ENCODE measurements at regions not wholly inside any gene's neighbourhood (a gene's known extent, or its start where the extent isn't known, plus 50 kb on each side); places are given as distances from the start of the nearest gene placed in this dataset.

DNA sequence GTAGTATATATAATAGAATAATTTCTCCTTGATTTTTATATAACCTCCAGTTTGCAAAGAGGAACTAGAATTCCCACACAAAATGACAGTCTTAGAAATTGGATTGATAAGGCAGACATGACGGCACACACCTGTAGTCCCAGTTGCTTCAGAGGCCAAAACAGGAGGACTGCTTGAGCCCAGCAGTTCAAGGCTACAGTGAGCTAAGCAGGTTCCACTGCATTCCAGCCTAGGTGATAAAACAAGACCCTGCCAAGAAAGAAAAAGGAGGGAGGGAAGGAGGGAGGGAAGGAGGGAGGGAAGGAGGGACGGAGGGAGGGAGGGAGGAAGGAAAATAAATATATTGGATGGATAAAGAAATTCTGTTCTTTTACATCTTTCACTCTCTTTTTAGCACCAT is 77.6 kb upstream of the SASH1 start:
- no peak for DNase-seq

DNA sequence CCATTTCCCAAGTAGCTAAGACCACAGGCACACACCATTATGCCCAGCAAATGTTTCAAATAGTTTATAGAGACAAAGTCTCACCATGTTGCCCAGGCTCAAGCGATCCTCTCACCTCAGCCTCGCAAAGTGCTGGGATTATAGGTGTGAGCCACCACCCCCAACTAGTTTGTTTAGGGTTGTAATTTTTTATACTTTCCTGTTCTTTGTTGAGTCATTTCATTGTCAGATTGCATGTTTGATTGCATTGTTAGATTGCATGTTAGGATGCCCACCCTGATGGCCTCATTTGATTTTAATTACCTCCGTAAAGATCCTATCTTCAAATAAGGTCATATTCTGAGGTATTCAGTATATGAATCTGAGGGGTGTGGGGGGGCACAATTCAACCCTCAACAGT is 73.3 kb upstream of the SASH1 start:
- no peak for DNase-seq

DNA sequence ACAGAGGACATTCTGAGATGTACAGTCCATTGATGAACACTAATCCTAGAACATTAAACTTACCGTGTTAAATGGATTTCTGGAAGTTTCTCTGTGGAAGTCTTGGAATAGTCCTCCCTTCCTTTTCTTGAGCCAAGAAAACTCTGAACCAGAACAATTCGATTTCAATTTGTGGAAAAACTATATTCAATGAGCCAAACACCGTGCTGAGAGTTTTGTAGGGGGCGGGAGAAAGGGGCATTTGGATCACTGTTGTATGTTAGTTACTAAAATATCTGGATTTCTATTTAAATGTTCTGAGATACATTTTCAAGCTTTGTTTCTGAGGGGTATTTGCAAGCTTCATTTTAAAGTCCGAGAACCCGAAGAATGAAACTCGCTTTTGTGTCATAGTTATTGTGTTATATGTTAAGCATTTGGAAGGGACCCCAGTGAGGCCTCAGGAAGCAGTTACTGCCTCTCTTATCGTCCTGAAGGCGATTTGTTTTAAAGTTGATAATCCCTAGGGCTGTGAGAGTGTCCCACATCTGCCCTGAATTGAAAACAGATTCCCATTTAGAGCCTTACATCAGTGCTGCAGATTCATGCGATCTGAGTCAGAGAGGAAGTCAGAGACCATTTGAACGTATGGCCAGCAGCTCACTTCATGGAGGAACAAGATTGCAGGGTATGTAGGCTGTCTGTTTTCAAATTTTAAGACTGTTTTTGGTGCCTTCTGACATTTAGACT is 70.8 kb upstream of the SASH1 start:
- DNase-seq: no peak

DNA sequence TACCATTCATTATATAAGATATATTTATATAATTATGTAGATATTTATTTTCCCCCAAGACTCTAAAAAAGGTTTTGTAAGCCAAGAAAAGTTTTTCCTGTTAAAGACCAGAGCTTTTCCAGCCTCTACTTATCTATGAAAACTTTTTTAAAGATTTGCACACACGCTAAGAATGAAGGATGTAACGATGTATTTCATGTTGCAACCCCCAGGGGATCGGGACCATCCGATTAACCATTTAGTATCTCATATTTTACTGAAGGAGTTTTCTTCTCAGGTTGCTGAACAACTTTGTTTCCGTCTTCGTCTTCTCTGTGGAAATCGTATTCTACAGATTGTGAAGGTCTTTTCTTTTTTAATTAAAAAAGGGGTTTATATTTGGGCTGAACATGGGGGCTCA is 70.0 kb upstream of the SASH1 start:
- no peak for DNase-seq

DNA sequence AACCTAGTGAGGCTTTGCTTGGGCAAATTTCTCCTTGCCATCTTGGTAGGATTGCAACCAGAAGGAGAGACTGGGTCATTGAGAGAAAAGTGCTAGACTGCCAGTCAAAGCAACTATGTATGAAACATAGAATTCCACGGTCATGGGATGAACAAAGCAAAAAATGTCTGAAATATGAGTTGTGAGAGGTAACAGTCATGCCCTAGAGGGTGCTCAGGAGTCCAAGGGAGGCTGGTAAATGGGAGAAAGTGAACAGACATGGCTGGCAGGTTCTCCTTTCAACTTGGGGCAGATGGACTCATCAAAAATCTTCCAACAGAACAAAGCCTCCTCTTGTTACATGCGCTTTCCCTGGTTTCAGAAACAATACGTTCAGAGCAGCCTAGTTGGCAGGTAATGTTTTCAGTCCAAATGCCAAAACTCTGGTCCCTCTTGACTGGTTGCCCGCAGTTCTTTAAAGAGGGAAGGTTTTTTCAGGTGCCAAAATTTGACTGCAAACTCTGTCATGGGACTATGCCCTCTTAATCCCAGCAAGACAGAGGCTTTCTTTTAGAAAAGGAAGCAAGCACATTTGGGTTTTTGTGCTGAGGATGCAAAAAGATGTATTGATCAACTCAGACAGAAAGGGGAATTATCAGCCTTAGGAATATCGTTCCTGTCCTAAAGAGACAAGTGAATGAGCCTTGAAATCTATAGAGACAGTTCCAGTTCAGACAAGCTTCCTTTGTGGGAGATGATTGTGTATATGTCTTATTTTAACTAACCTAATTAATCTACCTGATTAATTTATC is 68.5 kb upstream of the SASH1 start:
- no peak for DNase-seq

DNA sequence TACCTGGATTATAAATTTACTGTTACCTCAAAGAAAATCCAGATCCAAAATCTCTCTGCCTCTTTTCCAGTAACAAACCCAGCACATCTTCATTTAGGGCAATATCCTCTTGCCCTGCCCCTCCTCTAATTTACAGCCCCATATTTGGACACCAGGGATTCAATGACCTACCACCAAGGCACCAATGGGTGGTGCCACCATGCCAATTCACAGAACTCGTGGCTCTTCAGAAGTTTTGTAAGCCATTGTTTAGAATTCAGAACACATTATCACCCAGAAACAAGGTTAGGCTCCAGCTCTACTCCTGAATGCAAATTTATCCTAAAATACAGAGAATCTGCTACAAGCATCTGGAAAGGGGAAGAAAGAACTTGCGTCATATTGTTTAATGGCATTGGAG is 67.8 kb upstream of the SASH1 start:
- DNase-seq: no peak

DNA sequence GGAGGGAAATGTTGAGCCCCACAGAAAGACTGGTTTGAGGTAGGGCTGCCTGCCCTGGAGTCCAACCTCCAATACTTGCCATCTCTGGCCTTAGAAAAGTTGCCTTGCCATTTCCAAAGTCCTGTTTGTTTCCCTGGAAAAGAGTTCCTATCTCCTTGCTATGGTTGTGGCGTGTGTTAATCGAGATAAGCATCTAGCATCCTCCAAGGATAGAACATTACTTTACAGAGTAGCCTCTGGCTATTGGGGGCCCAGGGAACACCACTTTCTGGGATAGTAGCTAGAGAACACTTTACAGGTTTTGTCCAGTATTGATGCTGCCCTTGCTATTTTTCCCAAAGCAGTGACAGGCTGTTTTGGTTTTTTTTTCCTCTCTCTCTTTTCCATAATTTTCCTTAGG is 57.4 kb upstream of the SASH1 start:
- no peak for DNase-seq

DNA sequence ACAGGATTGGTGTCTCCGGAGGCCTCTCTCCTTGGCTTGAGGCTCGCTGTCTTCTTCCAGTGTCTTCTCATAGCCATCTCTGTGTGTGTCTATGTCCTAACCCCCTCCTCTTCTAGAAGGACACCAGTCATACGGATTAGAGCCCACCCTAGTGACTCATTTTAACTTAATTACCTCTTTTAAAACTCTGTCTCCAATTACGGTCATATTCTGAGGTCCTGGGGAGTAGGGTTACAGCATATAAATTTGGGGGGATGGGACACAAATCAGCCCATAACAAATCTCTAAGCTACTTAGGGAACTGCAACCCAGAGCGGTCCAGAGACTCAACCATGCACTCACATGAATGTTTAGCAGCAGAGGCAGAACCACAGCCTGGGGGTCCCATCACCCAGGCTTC is 56.1 kb upstream of the SASH1 start:
- DNase-seq: no peak

DNA sequence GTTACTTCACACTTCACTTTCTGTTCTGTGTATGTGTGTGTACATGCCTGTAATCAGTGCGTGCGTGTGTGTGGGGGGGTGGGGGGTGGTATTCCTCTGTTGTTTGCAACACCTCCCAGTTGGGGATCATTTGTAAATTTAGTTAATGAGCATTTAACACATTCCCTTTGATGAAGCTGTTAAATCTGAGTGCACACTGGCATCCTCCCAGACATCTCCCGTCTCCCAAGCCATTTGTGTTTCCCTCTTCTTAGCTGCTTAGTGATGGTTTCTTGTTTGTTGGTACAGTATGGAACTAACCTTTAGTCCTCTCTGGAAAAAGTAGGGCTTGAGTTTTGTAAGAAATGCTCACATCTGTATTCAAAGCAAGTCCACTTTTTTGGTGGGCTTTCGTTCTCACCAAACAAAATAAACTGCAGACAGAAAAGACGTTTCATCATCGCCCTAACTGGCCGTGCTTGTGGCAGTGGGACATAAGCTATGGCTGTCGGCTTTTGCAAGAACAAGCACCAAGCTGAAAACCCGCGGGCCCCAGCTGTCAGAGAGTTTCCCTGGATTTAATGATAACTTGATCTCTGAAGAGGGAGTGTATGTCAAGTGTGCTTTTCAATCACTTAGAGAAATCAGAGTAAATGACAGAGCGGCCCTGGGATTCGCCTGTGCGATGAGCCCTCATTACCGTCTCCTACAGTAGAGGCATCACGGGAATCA is 54.9 kb upstream of the SASH1 start:
- DNase-seq: no peak

DNA sequence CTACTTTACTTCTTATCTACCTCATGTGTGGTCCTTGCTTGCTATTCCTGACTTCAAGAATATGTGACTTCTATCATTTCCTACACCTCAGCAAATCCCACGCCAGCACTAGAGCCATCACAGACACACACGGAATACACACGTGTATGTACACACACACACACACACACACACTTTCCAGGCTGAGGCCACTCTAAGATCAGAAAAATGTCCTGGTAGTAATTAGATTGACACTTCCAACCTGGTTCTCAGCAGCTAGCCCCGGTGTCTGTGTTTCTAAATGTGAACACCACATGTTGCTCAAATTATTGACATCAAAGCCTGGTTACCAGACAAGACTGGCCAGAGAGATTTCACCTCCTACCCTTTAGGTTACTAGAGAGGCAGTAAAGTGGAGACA is 54.1 kb upstream of the SASH1 start:
- DNase-seq: no peak

DNA sequence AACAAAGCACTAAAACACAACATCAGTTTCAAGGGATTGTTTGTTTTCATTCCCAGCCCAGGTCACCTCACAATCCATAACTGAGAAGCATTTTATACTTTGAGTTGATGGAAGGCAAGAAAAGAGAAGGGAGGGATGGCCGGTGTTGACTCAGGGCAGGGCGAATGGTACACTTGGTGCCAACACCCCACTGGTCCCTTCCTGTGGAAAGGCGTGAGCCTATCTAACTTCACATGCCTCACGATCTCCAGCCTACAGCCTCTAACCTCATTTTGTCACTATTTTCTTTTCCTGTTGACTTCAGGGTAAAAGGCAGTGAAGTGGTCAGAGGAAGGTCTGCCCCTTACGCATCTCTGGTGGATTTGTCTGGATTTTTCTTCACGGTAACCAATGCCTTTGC is 53.5 kb upstream of the SASH1 start:
- DNase-seq: no peak

DNA sequence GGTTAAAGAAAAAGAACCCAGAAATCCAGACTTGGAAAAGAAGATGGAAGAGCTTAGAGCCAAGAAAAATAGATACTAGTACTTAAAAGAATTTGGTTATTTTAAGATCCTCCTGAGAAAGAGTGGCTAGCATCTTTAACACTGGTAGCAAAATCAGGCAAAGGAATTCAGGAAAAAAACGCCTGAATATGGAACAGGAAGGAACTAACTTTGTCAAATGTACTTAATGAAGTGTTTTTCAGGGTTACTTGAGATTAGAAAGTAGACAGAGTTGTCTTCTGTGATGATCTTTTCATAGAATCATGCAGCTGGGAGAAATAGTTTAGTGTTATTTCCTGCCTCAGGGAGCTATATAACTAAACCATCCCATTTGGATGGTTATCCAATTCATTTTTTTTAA is 50.8 kb upstream of the SASH1 start:
- no peak for DNase-seq
